HepG2 (cell line): ENCODE measurements at regions not wholly inside any gene's neighbourhood (a gene's known extent, or its start where the extent isn't known, plus 50 kb on each side); places are given as distances from the start of the nearest gene placed in this dataset.

Experiments
- ARID2 ChIP-seq: sonication (generic); formaldehyde crosslinking; IDR thresholded peaks from 2 replicates; pipeline ENCODE4 v1.8.1; 2022; ENCODE audit warnings: mild to moderate bottlenecking, missing genetic modification reagents, borderline replicate concordance
- ARID5B ChIP-seq: IDR thresholded peaks from 2 replicates; pipeline ENCODE4 v1.4.0; 2020; ENCODE audit warnings: mild to moderate bottlenecking, missing genetic modification reagents
- CCAR2 ChIP-seq: fragments of 200-400 bp; formaldehyde crosslinking; optimal IDR thresholded peaks from 2 replicates; pipeline ENCODE3; 2018; ENCODE audit warnings: low read depth, mild to moderate bottlenecking, low read length, moderate library complexity
- FOXA1 ChIP-seq, 2 experiments: fragments of 450-650 bp in 1 of 2; sonication (generic) in 1 of 2; formaldehyde crosslinking in 1 of 2; IDR thresholded peaks; 2 replicates each; pipeline versions ENCODE4 v1.4.0 to v1.6.1; 2016 to 2020; ENCODE audit warnings: missing genetic modification reagents in 1 of 2
- HINFP ChIP-seq: sonication (generic); formaldehyde crosslinking; IDR thresholded peaks from 2 replicates; pipeline ENCODE4 v1.4.0; 2020; ENCODE audit warnings: low read depth, mild to moderate bottlenecking, missing genetic modification reagents
- IRF9 ChIP-seq: sonication (generic); formaldehyde crosslinking; IDR thresholded peaks from 2 replicates; pipeline ENCODE4 v1.8.0; 2022; ENCODE audit warnings: missing genetic modification reagents, mild to moderate bottlenecking, borderline replicate concordance
- NFE2 ChIP-seq: sonication (generic); formaldehyde crosslinking; IDR thresholded peaks from 2 replicates; pipeline ENCODE4 v1.4.0; 2020; ENCODE audit warnings: missing genetic modification reagents
- POGK ChIP-seq: sonication (generic); formaldehyde crosslinking; conservative IDR thresholded peaks from 2 replicates; pipeline ENCODE4 v1.8.0; 2022; ENCODE audit warnings: mild to moderate bottlenecking, moderate library complexity, missing genetic modification reagents
- RORA ChIP-seq: sonication (generic); formaldehyde crosslinking; IDR thresholded peaks from 2 replicates; pipeline ENCODE4 v1.5.0; 2020; ENCODE audit warnings: mild to moderate bottlenecking, missing genetic modification reagents, moderate library complexity
- SOX13 ChIP-seq, 3 experiments: fragments of 450-650 bp in 1 of 3; sonication (generic) in 1 of 3; formaldehyde crosslinking in 1 of 3; IDR thresholded peaks in 2 of 3; conservative IDR thresholded peaks in 1 of 3; 2 replicates each; pipeline versions ENCODE4 v1.5.0 to v1.6.1; 2016 to 2020; ENCODE audit warnings: antibody characterized with exemption in 1 of 3, mild to moderate bottlenecking in 1 of 3, missing compliant biosample characterization in 1 of 3, missing genetic modification reagents in 1 of 3, moderate library complexity in 1 of 3
- TOE1 ChIP-seq: sonication (generic); formaldehyde crosslinking; IDR thresholded peaks from 2 replicates; pipeline ENCODE4 v1.4.0; 2020; ENCODE audit warnings: mild to moderate bottlenecking, missing genetic modification reagents
- U2AF1 ChIP-seq: fragments of 200-400 bp; formaldehyde crosslinking; optimal IDR thresholded peaks from 2 replicates; pipeline ENCODE3; 2017; ENCODE audit warnings: mild to moderate bottlenecking, low read depth, low read length
- UBTF ChIP-seq: sonication (generic); formaldehyde crosslinking; IDR thresholded peaks from 2 replicates; pipeline ENCODE4 v1.4.0; 2020; ENCODE audit warnings: mild to moderate bottlenecking, missing genetic modification reagents
- ZBTB1 ChIP-seq: sonication (generic); formaldehyde crosslinking; IDR thresholded peaks from 2 replicates; pipeline ENCODE4 v1.4.0; 2020; ENCODE audit warnings: missing genetic modification reagents, borderline replicate concordance
- ZC3H4 ChIP-seq: sonication (generic); formaldehyde crosslinking; IDR thresholded peaks from 2 replicates; pipeline ENCODE4 v1.4.0; 2020; ENCODE audit warnings: missing genetic modification reagents, borderline replicate concordance
- ZNF354B ChIP-seq: sonication (generic); formaldehyde crosslinking; IDR thresholded peaks from 2 replicates; pipeline ENCODE4 v1.8.0; 2022; ENCODE audit warnings: mild to moderate bottlenecking, missing genetic modification reagents
- ZNF703 ChIP-seq: sonication (generic); formaldehyde crosslinking; IDR thresholded peaks from 2 replicates; pipeline ENCODE4 v1.5.1; 2020; ENCODE audit warnings: missing genetic modification reagents, mild to moderate bottlenecking, moderate library complexity, borderline replicate concordance
- ZNF790 ChIP-seq: sonication (generic); formaldehyde crosslinking; IDR thresholded peaks from 2 replicates; pipeline ENCODE4 v1.8.0; 2022; ENCODE audit warnings: missing genetic modification reagents, mild to moderate bottlenecking, borderline replicate concordance
- ZNF792 ChIP-seq: IDR thresholded peaks from 2 replicates; pipeline ENCODE4 v1.6.1; 2016

- TF ChIP-seq ARID5B (CRISPR knock-in tag) = peak; percentile 94
- TF ChIP-seq CCAR2 = no peak
- TF ChIP-seq RORA (CRISPR knock-in tag) = no peak; the same call in 1 of the 2 replicates
- TF ChIP-seq ZC3H4 = no peak
- no peak for TF ChIP-seq ARID2 (CRISPR knock-in tag)
- no peak for TF ChIP-seq SOX13 (IDR thresholded peaks at IDR 0.05)
- TF ChIP-seq SOX13 (CRISPR knock-in tag; conservative IDR thresholded peaks at IDR 0.05 in 1 of 2, IDR thresholded peaks at IDR 0.05 in 1 of 2) = peak in 1 of 2 experiments; percentile 88; a peak in 2 of 4 replicates
- TF ChIP-seq FOXA1 (IDR thresholded peaks at IDR 0.05) = no peak
- peak; percentile 88 for TF ChIP-seq FOXA1 (CRISPR knock-in tag; IDR thresholded peaks at IDR 0.05)
- TF ChIP-seq UBTF (CRISPR knock-in tag) = no peak
- TF ChIP-seq HINFP = no peak
- no peak for TF ChIP-seq TOE1 (CRISPR knock-in tag)
- TF ChIP-seq ZNF354B = no peak
- TF ChIP-seq U2AF1 = no peak
- no peak for TF ChIP-seq ZBTB1 (CRISPR knock-in tag)
- no peak for TF ChIP-seq NFE2 (CRISPR knock-in tag)
- peak; percentile 78; the same call in 1 of the 2 replicates for TF ChIP-seq ZNF792 (CRISPR knock-in tag)
- no peak for TF ChIP-seq IRF9 (CRISPR knock-in tag)
- no peak for TF ChIP-seq POGK (CRISPR knock-in tag)
- no peak for TF ChIP-seq ZNF703 (CRISPR knock-in tag)
- TF ChIP-seq ZNF790 (CRISPR knock-in tag) = no peak
Observed at GRCh38 chr3:20320489-20320888, 134.5 kb upstream of the SGO1 start (continued).
